HG03354 (cell line): ENCODE measurements at regions not wholly inside any gene's neighbourhood (a gene's known extent, or its start where the extent isn't known, plus 50 kb on each side); places are given as distances from the start of the nearest gene placed in this dataset.

Experiments used
- ATAC-seq: cut with Tn5 transposase; IDR thresholded peaks from one replicate; pipeline ENCODE4 v1.9.1; 2021; ENCODE audit warnings: mild to moderate bottlenecking; ENCODE audit not compliant: unreplicated experiment, poor library complexity, severe bottlenecking

DNA sequence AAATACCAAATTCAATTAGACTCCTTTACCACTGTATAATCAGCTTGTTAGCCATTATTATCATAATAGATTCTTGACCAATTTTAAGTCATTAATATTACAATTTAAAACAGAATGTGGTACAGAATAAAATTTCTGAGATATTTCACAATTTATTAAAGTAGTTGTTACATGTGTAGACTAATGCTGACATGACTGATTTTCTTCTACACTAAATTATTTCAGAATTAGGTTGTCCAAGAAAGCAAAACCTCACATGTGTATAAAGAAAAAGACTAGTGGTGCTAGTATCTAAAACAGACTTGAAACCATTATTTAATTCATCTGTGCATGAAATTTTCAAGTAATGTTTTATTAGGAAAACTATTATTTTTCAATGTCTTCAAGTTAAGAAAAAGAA is 79.2 kb upstream of the COL3A1 start:
- no peak for ATAC-seq

DNA sequence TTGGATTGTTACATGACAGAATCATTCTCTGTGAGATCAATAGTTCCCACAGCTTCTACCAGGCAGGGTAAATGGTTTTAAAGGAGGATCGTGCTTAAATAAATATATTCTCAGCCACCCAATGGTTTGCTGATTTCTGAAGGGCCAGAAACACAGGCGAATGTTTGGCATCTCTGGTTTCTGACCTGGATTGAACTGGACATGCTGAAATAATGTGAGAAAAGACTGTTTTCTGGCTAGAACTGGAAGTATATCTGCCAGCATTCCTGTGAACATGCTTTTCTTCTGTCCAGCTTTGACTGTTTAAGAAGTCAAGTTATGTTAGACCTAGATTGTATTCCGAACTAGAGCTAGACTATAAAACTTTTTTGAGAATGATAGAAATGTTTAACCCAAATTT is 77.1 kb upstream of the COL3A1 start:
- ATAC-seq: no peak

DNA sequence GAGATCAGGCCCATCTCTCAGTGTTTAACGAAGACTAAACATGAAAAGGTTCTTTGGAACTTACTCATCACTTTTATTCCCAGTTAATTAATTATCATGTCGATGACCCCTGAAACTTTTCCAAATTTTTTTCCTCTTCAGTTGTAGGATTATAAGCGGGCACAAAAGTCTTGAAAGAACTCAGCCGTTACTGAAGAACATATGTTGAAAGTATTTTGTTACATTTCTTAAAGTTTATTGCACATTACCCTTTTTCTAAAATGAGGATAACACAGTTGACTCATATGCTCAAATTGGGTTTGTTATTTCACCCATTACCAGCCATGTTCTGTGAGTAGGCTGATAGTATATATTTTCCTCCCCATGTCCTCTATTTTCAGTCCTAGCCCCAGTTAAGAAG is 75.9 kb upstream of the COL3A1 start:
- no peak for ATAC-seq

DNA sequence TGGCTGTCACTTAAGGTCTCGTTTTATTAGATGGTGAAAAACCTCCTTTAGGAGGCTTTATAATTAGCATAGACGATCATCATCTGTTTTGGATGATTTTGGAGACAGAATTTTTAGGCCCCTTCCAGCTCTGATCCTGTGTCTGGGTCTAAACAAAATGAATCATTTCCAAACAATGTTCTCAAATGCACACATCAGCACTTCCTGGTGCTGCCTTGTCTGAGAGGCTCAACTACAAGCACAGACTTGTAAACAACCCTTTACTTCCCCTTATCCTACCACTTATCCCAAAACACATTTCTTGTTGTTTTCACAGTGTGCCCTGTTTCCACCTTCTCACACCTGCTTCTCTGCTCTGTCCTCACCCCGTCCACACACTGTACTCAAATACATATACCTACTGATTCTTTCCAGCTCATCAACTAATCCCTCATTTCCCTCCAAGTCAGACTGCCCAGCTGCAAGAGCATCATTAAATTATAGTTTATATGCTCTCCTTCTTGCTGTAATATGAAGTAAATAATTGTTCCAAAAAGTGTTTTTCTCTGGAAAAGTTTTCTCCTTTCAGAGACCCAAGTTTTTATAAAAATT is 71.2 kb upstream of the COL3A1 start:
- ATAC-seq: no peak

DNA sequence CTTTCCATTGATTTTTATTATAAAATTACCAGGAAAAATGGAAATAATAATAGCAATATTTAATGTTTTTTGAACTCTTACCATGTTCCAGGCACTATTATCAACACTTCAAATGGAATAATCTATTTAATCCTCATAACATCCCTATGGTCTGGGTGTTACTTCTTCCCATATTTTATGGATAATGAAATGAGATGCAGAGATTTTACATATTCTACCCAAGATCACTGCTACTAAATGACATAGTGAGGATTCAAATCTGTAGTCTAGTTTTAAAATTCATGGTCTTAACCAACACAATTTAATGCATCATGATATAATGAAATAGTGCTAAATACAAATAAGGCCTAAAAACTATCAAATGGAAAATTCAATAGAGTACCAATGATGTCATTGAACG is 70.4 kb upstream of the COL3A1 start:
- no peak for ATAC-seq

DNA sequence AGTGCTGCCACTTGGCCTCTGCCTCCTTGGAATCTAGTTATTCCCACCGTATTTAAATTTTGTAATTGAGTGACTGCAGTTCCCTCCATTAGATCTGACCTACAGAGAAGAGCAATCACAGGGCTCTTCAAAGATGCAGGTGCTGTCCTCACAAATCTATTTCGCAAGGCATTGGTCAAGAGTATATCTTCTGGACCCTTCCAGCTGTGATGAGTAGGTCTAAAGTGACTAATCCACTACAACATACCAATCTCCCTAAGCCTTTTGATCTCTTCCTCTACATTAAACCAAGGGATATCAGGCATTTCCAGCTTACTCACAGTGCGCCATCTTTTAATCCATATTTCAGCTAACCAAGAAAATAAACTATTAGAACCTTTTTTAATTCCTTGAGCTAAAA is 65.1 kb upstream of the COL3A1 start:
- ATAC-seq: no peak

DNA sequence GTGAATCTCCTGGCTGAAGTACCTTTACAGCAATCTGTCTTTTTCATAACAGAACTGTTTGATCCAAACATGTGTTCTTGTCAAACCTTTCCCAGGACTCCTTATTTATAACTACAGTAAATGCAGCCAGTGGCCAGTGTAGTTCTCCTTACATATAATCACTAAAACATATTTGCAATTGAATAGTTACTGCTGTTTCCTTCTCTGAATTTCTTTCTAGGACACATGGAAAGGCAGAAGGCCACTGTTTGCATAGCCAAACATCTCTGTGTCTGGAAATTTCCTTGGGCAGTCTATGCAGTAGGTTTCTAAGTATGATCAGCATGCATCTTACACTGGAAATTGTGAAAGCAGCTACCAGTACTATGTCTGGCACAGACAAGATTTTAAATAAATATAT is 57.4 kb upstream of the COL3A1 start:
- no peak for ATAC-seq

DNA sequence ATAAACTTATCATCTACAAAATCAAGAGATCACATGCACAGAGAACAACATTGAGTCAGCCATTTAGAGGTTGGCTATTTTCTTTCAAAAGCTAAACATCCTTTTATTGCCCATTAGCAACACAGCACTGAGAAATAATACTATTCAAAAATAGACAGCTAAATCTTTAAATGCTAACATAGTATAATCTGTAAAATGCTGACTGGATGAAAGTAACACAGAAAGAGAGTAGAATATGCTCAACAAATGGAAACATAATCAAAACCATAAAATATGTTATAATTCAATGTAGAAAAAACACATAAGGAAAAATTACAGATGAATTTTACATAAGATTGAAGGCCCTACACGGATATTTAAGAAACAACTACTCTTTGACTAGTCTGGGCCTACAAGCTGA is 56.5 kb upstream of the COL3A1 start:
- no peak for ATAC-seq

DNA sequence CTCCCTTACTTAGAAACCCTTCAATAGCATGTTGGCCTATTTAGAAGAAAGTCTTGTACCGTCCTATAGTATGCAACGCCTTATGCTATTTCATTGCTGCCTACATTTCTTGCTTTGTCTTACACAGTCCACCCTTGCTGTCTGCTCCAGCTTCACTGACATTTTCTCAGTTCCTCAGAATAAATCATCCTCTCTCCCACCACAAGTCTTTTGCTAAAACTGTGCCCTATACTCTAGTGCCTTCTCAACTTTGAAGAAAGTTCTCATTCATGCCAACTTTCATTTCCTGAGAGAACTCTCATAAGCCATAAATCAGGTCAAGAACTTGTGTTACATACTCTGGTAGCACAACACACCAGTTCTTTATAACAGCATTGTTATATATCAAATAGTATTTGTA is 54.3 kb upstream of the COL3A1 start:
- no peak for ATAC-seq

DNA sequence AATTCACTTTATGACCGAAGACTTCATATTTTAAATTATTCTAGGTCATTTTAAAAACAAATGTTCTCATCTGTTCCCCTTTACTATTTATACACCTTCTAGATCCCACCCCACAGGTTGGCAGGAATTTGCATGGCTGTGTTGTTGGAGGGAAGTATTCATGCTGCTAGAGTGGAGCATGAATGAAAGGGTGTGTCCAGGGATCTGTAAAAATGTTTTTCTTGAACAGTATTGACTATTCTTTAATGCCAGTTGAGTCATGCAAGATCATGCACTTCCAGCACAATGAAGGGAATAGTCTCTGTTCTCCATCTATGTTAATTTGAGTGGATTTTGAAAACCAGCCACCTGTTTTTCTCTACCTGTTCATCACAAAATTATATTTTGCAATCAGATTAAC is 52.0 kb upstream of the COL3A1 start:
- ATAC-seq: no peak
